Tibial artery (tissue), 4 donors: ENCODE measurements at regions not wholly inside any gene's neighbourhood (a gene's known extent, or its start where the extent isn't known, plus 50 kb on each side); places are given as distances from the start of the nearest gene placed in this dataset.

ENCODE experiments used
- DNase-seq, 2 donors: peaks; one replicate each; pipeline ENCODE4 v3.0.0-alpha.2; 2019
- H3K27ac ChIP-seq, 2 donors: fragments of 200-600 bp; sonication (generic) in 1 of 2; 1 replicate in 1 of 2; 2 replicates in 1 of 2; pipeline ENCODE4 v1.5.1; 2018 to 2019; ENCODE audit warnings: mild to moderate bottlenecking in 1 of 2
- H3K27me3 ChIP-seq, 2 donors: fragments of 200-600 bp; sonication (generic) in 1 of 2; one replicate each; pipeline versions ENCODE4 v1.5.1 to v1.6.0; 2016 to 2019
- H3K36me3 ChIP-seq, 3 donors: fragments of 200-600 bp; sonication (generic) in 2 of 3; one replicate each; pipeline ENCODE4 v1.5.1; 2016 to 2019; ENCODE audit warnings: mild to moderate bottlenecking in 2 of 3
- H3K4me1 ChIP-seq, 4 donors: fragments of 200-600 bp; sonication (generic) in 2 of 4; 1 replicate in 3 of 4; 2 replicates in 1 of 4; pipeline ENCODE4 v1.5.1; 2016 to 2019
- H3K4me3 ChIP-seq, 2 donors: fragments of 200-600 bp; sonication (generic) in 1 of 2; 1 replicate in 1 of 2; 2 replicates in 1 of 2; pipeline ENCODE4 v1.5.1; 2018 to 2019; ENCODE audit warnings: mild to moderate bottlenecking in 2 of 2
- H3K9me3 ChIP-seq, 3 donors: fragments of 200-600 bp; sonication (generic) in 1 of 3; one replicate each; pipeline ENCODE4 v1.5.1; 2016 to 2019
- intact Hi-C: fragments of 100-400 bp; cut with DNase I; formaldehyde crosslinking; loops from one replicate; pipeline ENCODE4 v1.15.0; 2023; ENCODE audit warnings: low total_unique reads
- TF ChIP-seq, protein P1 (sequence below), 2 experiments: fragments of 200-600 bp in 1 of 2; fragments of 450-650 bp in 1 of 2; IDR thresholded peaks; one replicate each; pipeline ENCODE4 v1.5.1; 2017 to 2019; ENCODE audit warnings: antibody characterized with exemption in 2 of 2, mild to moderate bottlenecking in 1 of 2, moderate library complexity in 1 of 2

DNA sequence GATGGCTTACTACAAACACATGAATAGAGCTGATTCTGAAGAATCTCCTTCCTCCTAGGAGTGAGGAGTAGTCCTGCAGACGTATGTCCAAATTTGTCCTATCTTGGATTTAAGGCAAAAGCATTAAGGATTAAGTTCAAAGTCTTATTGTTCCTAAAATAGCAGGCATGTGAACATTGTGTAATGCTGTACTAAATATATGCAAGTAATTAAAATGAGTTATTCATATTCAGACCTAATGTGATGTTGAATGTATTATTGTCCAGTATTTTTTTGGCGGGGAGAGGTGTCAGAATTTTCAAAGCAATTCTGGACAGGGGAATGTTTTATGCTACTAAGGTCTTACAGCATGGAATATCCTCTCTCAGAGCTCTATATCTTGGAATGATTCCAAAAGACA lies 60.7 kb upstream of the STK38L start:
- Histone ChIP-seq H3K4me3 (no peak overlapping the region), H3K4me1 (peaks cover 0 to 89% (median 49%) of the 10 kb centered on the region in 4 donors), H3K27ac (peak overlapping the region; percentile 63 to 84), H3K36me3 (no peaks in the 10 kb centered on the region), H3K27me3 (no peaks in the 10 kb centered on the region), H3K9me3 (no peaks in the 10 kb centered on the region)
- TF ChIP-seq, protein P1, sequence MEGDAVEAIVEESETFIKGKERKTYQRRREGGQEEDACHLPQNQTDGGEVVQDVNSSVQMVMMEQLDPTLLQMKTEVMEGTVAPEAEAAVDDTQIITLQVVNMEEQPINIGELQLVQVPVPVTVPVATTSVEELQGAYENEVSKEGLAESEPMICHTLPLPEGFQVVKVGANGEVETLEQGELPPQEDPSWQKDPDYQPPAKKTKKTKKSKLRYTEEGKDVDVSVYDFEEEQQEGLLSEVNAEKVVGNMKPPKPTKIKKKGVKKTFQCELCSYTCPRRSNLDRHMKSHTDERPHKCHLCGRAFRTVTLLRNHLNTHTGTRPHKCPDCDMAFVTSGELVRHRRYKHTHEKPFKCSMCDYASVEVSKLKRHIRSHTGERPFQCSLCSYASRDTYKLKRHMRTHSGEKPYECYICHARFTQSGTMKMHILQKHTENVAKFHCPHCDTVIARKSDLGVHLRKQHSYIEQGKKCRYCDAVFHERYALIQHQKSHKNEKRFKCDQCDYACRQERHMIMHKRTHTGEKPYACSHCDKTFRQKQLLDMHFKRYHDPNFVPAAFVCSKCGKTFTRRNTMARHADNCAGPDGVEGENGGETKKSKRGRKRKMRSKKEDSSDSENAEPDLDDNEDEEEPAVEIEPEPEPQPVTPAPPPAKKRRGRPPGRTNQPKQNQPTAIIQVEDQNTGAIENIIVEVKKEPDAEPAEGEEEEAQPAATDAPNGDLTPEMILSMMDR (IDR thresholded peaks at IDR 0.05) = no peak
- DNase-seq = no peak
- intact Hi-C loops = loop anchor here (10.0 kb wide), 1 partner anchor 341 kb away; the partner anchor contains the start of gene PPFIBP1

DNA sequence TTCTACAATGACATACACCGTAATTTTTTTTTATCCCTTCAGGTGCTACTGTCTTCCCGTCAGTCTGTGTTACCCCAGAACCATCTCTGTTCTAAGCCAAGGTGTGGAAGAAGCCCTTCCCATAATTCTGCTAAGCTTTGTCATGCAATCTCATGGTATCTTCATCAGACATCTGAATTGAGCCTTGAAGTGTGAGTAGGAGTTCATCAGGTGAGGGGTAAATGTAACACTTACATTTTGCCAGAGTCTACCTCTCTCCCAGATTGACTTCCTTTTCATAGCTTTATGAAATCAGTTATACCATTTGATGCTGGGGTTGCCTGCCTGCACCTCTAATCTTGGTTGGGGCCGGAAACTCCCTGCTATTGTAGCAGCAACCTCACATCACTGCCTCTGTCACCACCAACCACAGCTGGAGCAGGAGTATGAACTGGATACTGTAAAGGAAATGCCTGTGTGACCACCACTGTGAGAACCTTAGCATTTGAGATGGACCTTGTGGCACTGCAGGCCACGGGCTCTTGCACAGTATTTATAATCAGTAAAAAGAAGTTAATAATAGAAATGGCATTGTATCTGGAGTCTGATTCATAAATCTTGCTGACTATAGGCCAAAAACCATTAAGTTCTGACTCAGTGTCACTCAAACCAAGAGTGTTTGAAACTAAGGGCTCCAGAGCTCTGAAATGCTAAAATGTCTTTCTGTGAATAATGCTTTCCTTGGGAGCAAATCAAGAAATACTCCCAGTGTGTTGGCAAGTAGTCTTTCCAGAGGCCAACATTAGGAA lies 58.7 kb upstream of the STK38L start:
- Histone ChIP-seq H3K36me3 (no peaks in the 10 kb centered on the region), H3K9me3 (no peaks in the 10 kb centered on the region), H3K27me3 (no peaks in the 10 kb centered on the region), H3K4me1 (peaks cover 0 to 89% (median 42%) of the 10 kb centered on the region in 4 donors), H3K27ac (peak overlapping the region; percentile 64 to 84), H3K4me3 (no peak overlapping the region)
- TF ChIP-seq, protein P1 (IDR thresholded peaks at IDR 0.05) = no peak
- DNase-seq = no peak
- intact Hi-C loops = loop anchor here (10.0 kb wide), 1 partner anchor 339 kb away; the partner anchor contains the start of gene PPFIBP1

DNA sequence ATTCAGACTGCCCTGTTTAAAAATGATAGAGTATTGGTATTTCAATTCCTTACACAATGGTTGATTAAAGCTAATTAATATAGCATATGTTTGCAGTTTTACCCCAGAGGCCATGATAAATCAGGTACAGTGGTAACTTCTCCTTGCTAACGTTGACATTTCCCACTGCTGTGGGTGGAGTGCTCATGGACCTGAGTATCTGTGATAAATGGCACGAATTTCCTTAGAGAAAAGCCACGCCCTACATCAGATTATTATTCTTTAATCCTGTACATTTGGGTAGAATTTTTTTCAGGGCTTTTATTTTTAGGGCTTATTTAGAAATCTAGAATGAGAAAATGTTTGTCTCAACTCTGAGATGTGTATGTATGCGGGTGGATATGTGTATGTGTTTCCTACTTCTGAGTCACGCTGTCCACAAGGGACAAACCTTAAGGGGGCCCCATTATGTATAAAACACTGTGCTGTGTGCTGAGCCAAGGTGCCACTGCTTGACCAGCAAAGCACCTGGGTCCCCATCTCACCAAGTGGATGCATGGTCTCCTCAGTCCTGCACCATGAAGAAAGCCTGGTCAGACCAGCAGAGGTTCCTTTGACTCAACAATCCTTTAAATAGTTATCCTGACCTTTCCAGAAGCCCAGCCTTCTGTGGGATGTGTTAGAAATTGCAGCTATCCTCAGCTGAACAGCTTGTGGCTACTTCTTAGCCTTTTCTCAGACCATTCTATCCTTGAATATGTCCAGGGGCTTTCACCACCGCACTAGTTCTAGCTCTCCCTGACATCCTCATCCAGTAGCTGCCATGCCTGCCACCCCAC lies 57.9 kb upstream of the STK38L start:
- no peak overlapping the region for H3K4me3 ChIP-seq
- no peaks in the 10 kb centered on the region for H3K9me3 ChIP-seq
- TF ChIP-seq, protein P1 (IDR thresholded peaks at IDR 0.05) = no peak
- H3K4me1 ChIP-seq = peaks cover 0 to 89% (median 47%) of the 10 kb centered on the region in 4 donors
- H3K27ac ChIP-seq = peak overlapping the region; percentile 64 to 84
- H3K27me3 ChIP-seq = no peaks in the 10 kb centered on the region
- intact Hi-C loops = loop anchor here (10.0 kb wide), 1 partner anchor 339 kb away; the partner anchor contains the start of gene PPFIBP1
- H3K36me3 ChIP-seq = no peaks in the 10 kb centered on the region
- no peak for DNase-seq

DNA sequence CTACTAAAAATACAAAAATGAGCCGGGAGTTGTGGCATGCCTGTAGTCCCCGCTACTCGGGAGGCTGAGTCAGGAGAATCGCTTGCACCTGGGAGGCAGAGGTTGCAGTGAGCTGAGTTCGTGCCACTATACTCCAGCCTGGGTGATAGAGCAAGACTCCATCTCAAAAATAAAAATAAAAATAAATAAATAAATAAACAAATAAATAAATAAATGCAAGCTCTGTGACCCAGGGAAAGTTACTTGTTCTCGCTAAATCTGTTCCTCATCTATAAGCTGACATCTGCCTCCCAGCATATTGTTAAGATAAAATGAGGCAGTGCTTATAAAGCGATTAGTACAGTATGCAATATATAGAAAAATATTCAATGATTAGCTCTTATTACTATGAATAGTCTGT lies 56.4 kb upstream of the STK38L start:
- intact Hi-C loops = loop anchor here (10.0 kb wide), 1 partner anchor 337 kb away; the partner anchor contains the start of gene PPFIBP1
- H3K9me3 ChIP-seq = no peaks in the 10 kb centered on the region
- H3K36me3 ChIP-seq = no peaks in the 10 kb centered on the region
- no peaks in the 10 kb centered on the region for H3K27me3 ChIP-seq
- no peak overlapping the region for H3K4me3 ChIP-seq
- DNase-seq = no peak
- H3K4me1 ChIP-seq = peaks cover 0 to 93% (median 56%) of the 10 kb centered on the region in 4 donors
- TF ChIP-seq, protein P1 (IDR thresholded peaks at IDR 0.05) = no peak
- peak overlapping the region; percentile 64 to 84 for H3K27ac ChIP-seq

DNA sequence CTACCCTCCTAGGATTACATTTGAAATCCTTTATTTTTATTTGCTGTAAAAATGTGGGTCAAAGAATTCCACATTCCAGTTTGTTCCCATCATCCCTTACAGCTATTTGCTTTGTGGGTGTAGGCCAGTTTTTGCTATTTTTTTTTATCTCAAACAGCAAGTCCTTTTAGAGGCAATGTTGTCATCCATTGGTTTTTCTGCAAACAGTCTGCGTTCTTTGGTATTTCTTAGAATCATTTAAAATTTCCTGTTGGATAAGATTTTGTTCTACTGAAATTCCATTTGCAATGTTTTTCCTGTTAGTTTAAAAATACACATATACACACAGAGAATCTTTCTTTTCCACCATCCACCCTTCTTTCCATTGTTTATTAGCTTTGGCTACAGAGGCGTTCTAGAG lies 53.3 kb upstream of the STK38L start:
- Histone ChIP-seq H3K27me3 (no peaks in the 10 kb centered on the region), H3K9me3 (no peaks in the 10 kb centered on the region), H3K36me3 (no peaks in the 10 kb centered on the region), H3K4me3 (no peak overlapping the region), H3K27ac (peak overlapping the region; percentile 83 to 84), H3K4me1 (peaks cover 0 to 100% (median 66%) of the 10 kb centered on the region in 4 donors)
- intact Hi-C loops = no loop called here
- no peak for DNase-seq
- TF ChIP-seq, protein P1 (IDR thresholded peaks at IDR 0.05) = no peak
